ENCODE measurements at regions not wholly inside any gene's neighbourhood (a gene's known extent, or its start where the extent isn't known, plus 50 kb on each side); places are given as distances from the start of the nearest gene placed in this dataset.

- TF ChIP-seq POLR2A (IDR thresholded peaks at IDR 0.05) (no peak), CTCF (IDR thresholded peaks at IDR 0.05 in 4 of 5, conservative IDR thresholded peaks at IDR 0.05 in 1 of 5) (no peak)
Observed at GRCh38 chr5:166032601-166033000, 2258.8 kb upstream of the WWC1 start.

All from gastrocnemius medialis (tissue), 4 donors.